Ramos (cell line): ENCODE measurements at regions not wholly inside any gene's neighbourhood (a gene's known extent, or its start where the extent isn't known, plus 50 kb on each side); places are given as distances from the start of the nearest gene placed in this dataset.
"Not testable (repeated sequence)": the region's sequence is repeated elsewhere in the genome, so short reads cannot be mapped to it uniquely, and the experiment has no call there.

Experiments used
- in situ Hi-C: fragments of 300-500 bp; cut with MboI; formaldehyde crosslinking; loops from one replicate; pipeline ENCODE4 v1.14.3; 2022; ENCODE audit warnings: low sequenced_read_pairs; ENCODE audit not compliant: unreplicated experiment

- in situ Hi-C loops = no loop called here
These were observed 925.5 kb downstream of the SLC4A3 start for GRCh38 chr2:220552790-220553535.

- in situ Hi-C loops = no loop called here
These were observed 928.7 kb downstream of the SLC4A3 start for GRCh38 chr2:220555961-220556630.

- in situ Hi-C loops = no loop called here
These were observed 929.2 kb downstream of the SLC4A3 start for GRCh38 chr2:220556658-220557057.

- in situ Hi-C loops = no loop called here
These were observed 932.8 kb downstream of the SLC4A3 start for GRCh38 chr2:220560192-220560591.

- in situ Hi-C loops = no loop called here
These were observed 935.1 kb downstream of the SLC4A3 start for GRCh38 chr2:220562375-220563140.

- in situ Hi-C loops = no loop called here
These were observed 940.9 kb downstream of the SLC4A3 start for GRCh38 chr2:220568296-220568695.

GRCh38 chr2:220569112-220569897, 941.9 kb downstream of the SLC4A3 start:
- in situ Hi-C loops = no loop called here

- in situ Hi-C loops = no loop called here
These were observed 945.0 kb downstream of the SLC4A3 start for GRCh38 chr2:220572385-220572784.

- in situ Hi-C loops = no loop called here
These were observed 946.6 kb downstream of the SLC4A3 start for GRCh38 chr2:220574038-220574437.

GRCh38 chr2:220575963-220576362, 948.5 kb downstream of the SLC4A3 start:
- in situ Hi-C loops = no loop called here

- in situ Hi-C loops = no loop called here
These were observed 952.0 kb downstream of the SLC4A3 start for GRCh38 chr2:220579452-220579851.

GRCh38 chr2:220580113-220580512, 952.7 kb downstream of the SLC4A3 start:
- in situ Hi-C loops = no loop called here

- in situ Hi-C loops = no loop called here
These were observed 956.3 kb downstream of the SLC4A3 start for GRCh38 chr2:220583725-220584124.

GRCh38 chr2:220585241-220585640, 957.8 kb downstream of the SLC4A3 start:
- in situ Hi-C loops = no loop called here

- in situ Hi-C loops = no loop called here
These were observed 959.6 kb downstream of the SLC4A3 start for GRCh38 chr2:220586980-220587530.

GRCh38 chr2:220588148-220588547, 960.7 kb downstream of the SLC4A3 start:
- in situ Hi-C loops = no loop called here

- in situ Hi-C loops = no loop called here
These were observed 963.0 kb downstream of the SLC4A3 start for GRCh38 chr2:220590476-220590875.

- in situ Hi-C loops = no loop called here
These were observed 966.1 kb downstream of the SLC4A3 start for GRCh38 chr2:220593526-220593925.

GRCh38 chr2:220601674-220602073, 970.4 kb downstream of the EPHA4 start:
- in situ Hi-C loops = no loop called here

GRCh38 chr2:220613004-220613403, 959.1 kb downstream of the EPHA4 start:
- in situ Hi-C loops = not testable (repeated sequence)
